HG03457 (cell line): ENCODE measurements at regions not wholly inside any gene's neighbourhood (a gene's known extent, or its start where the extent isn't known, plus 50 kb on each side); places are given as distances from the start of the nearest gene placed in this dataset.

Experiments used
- ATAC-seq: cut with Tn5 transposase; IDR thresholded peaks from one replicate; pipeline ENCODE4 v1.9.1; 2021; ENCODE audit warnings: moderate number of reproducible peaks; ENCODE audit not compliant: unreplicated experiment

GRCh38 chr6:143621876-143622605, 55.7 kb upstream of the PHACTR2 start:
- no peak for ATAC-seq

- no peak for ATAC-seq
These were observed 56.4 kb upstream of the PHACTR2 start for GRCh38 chr6:143621159-143621873.

- no peak for ATAC-seq
These were observed 57.3 kb upstream of the PHACTR2 start for GRCh38 chr6:143620447-143620846.

- no peak for ATAC-seq
These were observed 57.9 kb upstream of the PHACTR2 start for GRCh38 chr6:143619824-143620401.

GRCh38 chr6:143616741-143617140, 61.0 kb upstream of the PHACTR2 start:
- no peak for ATAC-seq

- ATAC-seq, result no peak
These were observed 62.0 kb upstream of the PHACTR2 start for GRCh38 chr6:143615785-143616184.

GRCh38 chr6:143614235-143614634, 63.5 kb upstream of the PHACTR2 start:
- ATAC-seq, result no peak

- ATAC-seq, result no peak
These were observed 64.0 kb upstream of the PHACTR2 start for GRCh38 chr6:143613749-143614148.

GRCh38 chr6:143612186-143612585, 65.6 kb upstream of the PHACTR2 start:
- no peak for ATAC-seq

GRCh38 chr6:143611580-143611979, 66.2 kb upstream of the PHACTR2 start:
- ATAC-seq, result no peak

GRCh38 chr6:143609972-143610371, 67.8 kb upstream of the PHACTR2 start:
- ATAC-seq, result no peak

GRCh38 chr6:143609501-143609900, 68.3 kb upstream of the PHACTR2 start:
- ATAC-seq, result no peak

GRCh38 chr6:143608906-143609305, 68.9 kb upstream of the PHACTR2 start:
- no peak for ATAC-seq

- ATAC-seq, result no peak
These were observed 69.8 kb upstream of the PHACTR2 start for GRCh38 chr6:143607974-143608373.

GRCh38 chr6:143607168-143607567, 70.6 kb upstream of the PHACTR2 start:
- ATAC-seq, result no peak

GRCh38 chr6:143605906-143606521, 71.8 kb upstream of the PHACTR2 start:
- ATAC-seq, result no peak

GRCh38 chr6:143603455-143603854, 74.3 kb upstream of the PHACTR2 start:
- no peak for ATAC-seq

GRCh38 chr6:143601504-143601903, 76.3 kb upstream of the PHACTR2 start:
- ATAC-seq, result no peak

- no peak for ATAC-seq
These were observed 76.9 kb upstream of the PHACTR2 start for GRCh38 chr6:143600821-143601220.

GRCh38 chr6:143598466-143599080, 79.2 kb upstream of the PHACTR2 start:
- peak; percentile 77 for ATAC-seq

GRCh38 chr6:143596866-143597265, 80.9 kb upstream of the PHACTR2 start:
- no peak for ATAC-seq
